Body of pancreas (tissue), 4 donors: ENCODE measurements at regions not wholly inside any gene's neighbourhood (a gene's known extent, or its start where the extent isn't known, plus 50 kb on each side); places are given as distances from the start of the nearest gene placed in this dataset.

ENCODE experiments used
- ATAC-seq: fragments of 150-250 bp; one replicate; pipeline ENCODE4 v1.9.1; 2016
- DNase-seq, 4 donors: peaks; one replicate each; pipeline ENCODE4 v3.0.0-alpha.2; 2019
- H3K27ac ChIP-seq, 4 donors: fragments of 200-600 bp; sonication (generic); 1 replicate in 3 of 4; 2 replicates in 1 of 4; pipeline versions ENCODE4 v1.5.1 to v1.6.1; 2016 to 2019; ENCODE audit warnings: mild to moderate bottlenecking in 1 of 4, mixed read lengths in 1 of 4, moderate library complexity in 1 of 4
- H3K27me3 ChIP-seq, 2 donors: fragments of 200-600 bp; sonication (generic); one replicate each; pipeline ENCODE4 v1.6.0; 2016; ENCODE audit warnings: mild to moderate bottlenecking in 1 of 2
- H3K36me3 ChIP-seq, 2 donors: fragments of 200-600 bp; sonication (generic); replicated peaks in 1 of 2; 2 replicates each; pipeline ENCODE4 v1.5.1; 2016; ENCODE audit warnings: low read depth in 2 of 2; ENCODE audit not compliant: insufficient read depth in 1 of 2
- H3K4me1 ChIP-seq: fragments of 200-600 bp; sonication (generic); one replicate; pipeline ENCODE4 v1.6.0; 2016
- H3K4me3 ChIP-seq, 2 donors: fragments of 200-600 bp; sonication (generic); 1 replicate in 1 of 2; 2 replicates in 1 of 2; pipeline ENCODE4 v1.5.1; 2016 to 2019
- H3K9me3 ChIP-seq, 3 donors: fragments of 200-600 bp; sonication (generic); 1 replicate in 2 of 3; 2 replicates in 1 of 3; pipeline ENCODE4 v1.5.1; 2016
- CTCF ChIP-seq, 7 experiments: fragments of 450-650 bp in 4 of 7; fragments of 200-600 bp in 3 of 7; sonication (generic) in 3 of 7; IDR thresholded peaks; one replicate each; pipeline ENCODE4 v1.5.1; 2016 to 2019; ENCODE audit warnings: antibody characterized with exemption in 7 of 7
- POLR2A ChIP-seq, 3 donors: fragments of 450-650 bp; IDR thresholded peaks; one replicate each; pipeline ENCODE4 v1.6.1; 2016; ENCODE audit warnings: antibody characterized with exemption in 3 of 3, mild to moderate bottlenecking in 2 of 3
- WGBS, 2 donors: methylation state at CpG; one replicate each; pipeline ENCODE4 v1.1.5; 2017; 5-methylcytosine and 5-hydroxymethylcytosine counted together
- intact Hi-C: fragments of 100-400 bp; cut with DNase I; formaldehyde crosslinking; loops from one replicate; pipeline ENCODE4 v1.15.1; 2023

- ATAC-seq, result peak; percentile 69
- Histone ChIP-seq H3K4me1 (peaks cover 10% of the 10 kb centered on the region), H3K27me3 (no peaks in the 10 kb centered on the region), H3K4me3 (no peak overlapping the region), H3K9me3 (no peaks in the 10 kb centered on the region), H3K36me3 (no peaks in the 10 kb centered on the region), H3K27ac (no peak overlapping the region)
- WGBS, 2 donors, result 60% methylated on average over 5 of the region's 5 CpGs
- intact Hi-C loops, result loop anchor here (10.0 kb wide), 1 partner anchor 1358 kb away; no protein-coding TSS in a partner anchor
- TF ChIP-seq CTCF (IDR thresholded peaks at IDR 0.05) (no peak), POLR2A (IDR thresholded peaks at IDR 0.05) (no peak)
- DNase-seq, result peak in 2 of 4 donors; percentile 10 to 13
Measured at GRCh38 chr18:2222270-2223185, 348.8 kb downstream of the METTL4 start.

GRCh38 chr18:2223449-2223848 is 347.9 kb downstream of the METTL4 start:
- Histone ChIP-seq H3K27ac (no peak overlapping the region), H3K4me1 (peaks cover 10% of the 10 kb centered on the region), H3K27me3 (no peaks in the 10 kb centered on the region), H3K36me3 (no peaks in the 10 kb centered on the region), H3K4me3 (no peak overlapping the region), H3K9me3 (no peaks in the 10 kb centered on the region)
- intact Hi-C loops, result loop anchor here (10.0 kb wide), 1 partner anchor 1359 kb away; no protein-coding TSS in a partner anchor
- TF ChIP-seq CTCF (IDR thresholded peaks at IDR 0.05) (no peak), POLR2A (IDR thresholded peaks at IDR 0.05) (no peak)
- ATAC-seq (peak; percentile 24), DNase-seq (no peak)
- WGBS, 2 donors, result 20 to 30% methylated on average over 5 of the region's 5 CpGs

- Histone ChIP-seq H3K36me3 (no peaks in the 10 kb centered on the region), H3K27ac (no peak overlapping the region), H3K4me1 (peaks cover 10% of the 10 kb centered on the region), H3K27me3 (no peaks in the 10 kb centered on the region), H3K4me3 (no peak overlapping the region), H3K9me3 (no peaks in the 10 kb centered on the region)
- intact Hi-C loops, result loop anchor here (10.0 kb wide), 1 partner anchor 1359 kb away; no protein-coding TSS in a partner anchor
- 9 to 15% methylated on average over 2 of the region's 2 CpGs for WGBS, 2 donors
- peak; percentile 28 to 64 (median 51) for TF ChIP-seq CTCF (IDR thresholded peaks at IDR 0.05)
- TF ChIP-seq POLR2A (IDR thresholded peaks at IDR 0.05), result no peak
- ATAC-seq (peak; percentile 65), DNase-seq (peak in 3 of 4 donors; percentile 27 to 46 (median 30))
Measured at GRCh38 chr18:2223849-2224248, 347.5 kb downstream of the METTL4 start.

- no peak for DNase-seq
- TF ChIP-seq POLR2A (IDR thresholded peaks at IDR 0.05) (no peak), CTCF (IDR thresholded peaks at IDR 0.05) (no peak)
- intact Hi-C loops, result no loop called here
Measured at GRCh38 chr18:2236232-2236631, 335.1 kb downstream of the METTL4 start.

More at GRCh38 chr18:2236232-2236631, 335.1 kb downstream of the METTL4 start:
- no peaks in the 10 kb centered on the region for H3K27me3 ChIP-seq
- no peak overlapping the region for H3K27ac ChIP-seq
- 55 to 58% methylated on average over 2 of the region's 2 CpGs for WGBS, 2 donors
- no peak for ATAC-seq
- no peak overlapping the region for H3K4me3 ChIP-seq
- H3K36me3 ChIP-seq, result no peaks in the 10 kb centered on the region
- H3K4me1 ChIP-seq, result no peaks in the 10 kb centered on the region
- no peaks in the 10 kb centered on the region for H3K9me3 ChIP-seq
